HEK293T (cell line): ENCODE measurements at regions not wholly inside any gene's neighbourhood (a gene's known extent, or its start where the extent isn't known, plus 50 kb on each side); places are given as distances from the start of the nearest gene placed in this dataset.

Experiments
- ARNT ChIP-seq: fragments of 450-650 bp; IDR thresholded peaks from 2 replicates; pipeline ENCODE4 v1.6.1; 2017; ENCODE audit warnings: mild to moderate bottlenecking
- BHLHE40 ChIP-seq: fragments of 450-650 bp; IDR thresholded peaks from 2 replicates; pipeline ENCODE4 v1.6.1; 2016; ENCODE audit warnings: mild to moderate bottlenecking, moderate library complexity, borderline replicate concordance
- CTBP1 ChIP-seq: fragments of 450-650 bp; IDR thresholded peaks from 2 replicates; pipeline ENCODE4 v1.6.1; 2016; ENCODE audit warnings: borderline replicate concordance
- ELF4 ChIP-seq: fragments of 450-650 bp; IDR thresholded peaks from 2 replicates; pipeline ENCODE4 v1.6.1; 2017; ENCODE audit warnings: antibody characterized with exemption
- FOXK2 ChIP-seq: fragments of 450-650 bp; IDR thresholded peaks from 2 replicates; pipeline ENCODE4 v1.6.1; 2016; ENCODE audit warnings: mild to moderate bottlenecking
- FOXM1 ChIP-seq: fragments of 450-650 bp; IDR thresholded peaks from 2 replicates; pipeline ENCODE4 v1.6.1; 2017; ENCODE audit warnings: mild to moderate bottlenecking, borderline replicate concordance
- HDGF ChIP-seq: fragments of 450-650 bp; IDR thresholded peaks from 2 replicates; pipeline ENCODE4 v1.6.1; 2017; ENCODE audit warnings: antibody characterized with exemption, borderline replicate concordance
- NFRKB ChIP-seq: fragments of 450-650 bp; IDR thresholded peaks from 2 replicates; pipeline ENCODE4 v1.6.1; 2016; ENCODE audit warnings: mild to moderate bottlenecking, moderate library complexity
- SP1 ChIP-seq: fragments of 450-650 bp; IDR thresholded peaks from 2 replicates; pipeline ENCODE4 v1.6.1; 2017
- SUZ12 ChIP-seq: fragments of 450-650 bp; IDR thresholded peaks from 2 replicates; pipeline ENCODE4 v1.6.1; 2016; ENCODE audit warnings: mild to moderate bottlenecking
- TARDBP ChIP-seq: fragments of 450-650 bp; IDR thresholded peaks from 2 replicates; pipeline ENCODE4 v1.6.1; 2016

DNA sequence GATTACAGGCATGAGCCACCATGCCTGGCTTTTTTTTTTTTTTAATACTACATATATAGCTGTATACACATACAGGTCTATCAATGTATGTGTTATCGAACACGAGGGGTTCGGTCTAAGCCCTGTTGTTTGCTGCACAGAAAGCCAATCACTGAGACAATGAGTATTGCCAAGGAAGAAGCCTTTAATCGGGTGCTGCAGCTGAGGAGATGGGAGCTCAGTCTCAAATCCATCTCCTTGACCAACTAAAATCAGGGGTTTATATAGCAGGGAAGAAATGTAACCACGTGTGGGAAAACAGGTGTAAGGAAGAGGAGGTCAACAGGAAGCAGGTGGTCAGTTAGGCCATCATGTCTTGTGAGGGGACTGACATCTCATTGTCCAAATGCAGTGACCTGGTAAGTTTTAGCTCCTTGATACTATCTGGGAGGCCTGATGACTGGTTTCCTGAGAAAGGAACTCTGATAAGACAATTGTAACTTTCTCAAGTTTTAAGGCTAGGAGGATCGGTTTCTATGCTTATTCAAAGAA, 80.9 kb upstream of the MAP1LC3B2 start:
- TF ChIP-seq BHLHE40 (no peak), FOXK2 (no peak), ARNT (no peak), FOXM1 (no peak), SP1 (no peak), SUZ12 (no peak), NFRKB (no peak), TARDBP (no peak), HDGF (no peak), ELF4 (no peak), CTBP1 (no peak)
